Keratinocyte (primary cell): ENCODE measurements at regions not wholly inside any gene's neighbourhood (a gene's known extent, or its start where the extent isn't known, plus 50 kb on each side); places are given as distances from the start of the nearest gene placed in this dataset.

Source experiments
- DNase-seq: peaks from one replicate; pipeline ENCODE4 v3.0.0-alpha.2; 2011; ENCODE audit warnings: low read depth, missing footprints, low spot score
- FAIRE-seq: peaks from 2 replicates; lab custom pipeline; 2011; peaks lifted over from hg19 to GRCh38; lab: Jason Lieb, UNC
- H2AFZ ChIP-seq: 2 replicates; pipeline ENCODE4 v1.6.0; 2012; ENCODE audit warnings: low read length, control low read depth, inconsistent platforms; ENCODE audit not compliant: control insufficient read depth
- H3K27ac ChIP-seq: 2 replicates; pipeline ENCODE4 v1.5.1; 2011; ENCODE audit warnings: low read length; ENCODE audit not compliant: control insufficient read depth, insufficient read depth
- H3K27me3 ChIP-seq: 3 replicates; pipeline ENCODE4 v1.6.0; 2011; ENCODE audit warnings: low read length; ENCODE audit not compliant: control insufficient read depth, insufficient read depth; ENCODE audit errors: extremely low read depth
- H3K36me3 ChIP-seq, 2 experiments: 2 replicates in 1 of 2; 3 replicates in 1 of 2; pipeline ENCODE4 v1.5.1; 2011; ENCODE audit warnings: low read length in 2 of 2, mild to moderate bottlenecking in 1 of 2; ENCODE audit not compliant: control insufficient read depth in 2 of 2, insufficient read depth in 2 of 2; ENCODE audit errors: extremely low read depth in 1 of 2
- H3K4me1 ChIP-seq: 3 replicates; pipeline ENCODE4 v1.5.1; 2011; ENCODE audit warnings: low read length; ENCODE audit not compliant: control insufficient read depth, insufficient read depth; ENCODE audit errors: extremely low read depth
- H3K4me2 ChIP-seq: 3 replicates; pipeline ENCODE4 v1.6.0; 2011; ENCODE audit warnings: low read depth, low read length; ENCODE audit not compliant: control insufficient read depth, insufficient read depth; ENCODE audit errors: extremely low read depth
- H3K4me3 ChIP-seq, 3 experiments: fragments of 200-600 bp in 1 of 3; sonication (generic) in 1 of 3; 2 replicates in 2 of 3; 3 replicates in 1 of 3; pipeline ENCODE4 v1.5.1; 2011 to 2016; ENCODE audit warnings: low read length in 3 of 3, mild to moderate bottlenecking in 3 of 3, control low read depth in 2 of 3, inconsistent platforms in 1 of 3, low read depth in 1 of 3, mixed read lengths in 1 of 3, mixed run types in 1 of 3, moderate library complexity in 1 of 3; ENCODE audit not compliant: control insufficient read depth in 2 of 3, insufficient read depth in 2 of 3; ENCODE audit errors: extremely low read depth in 1 of 3
- H3K79me2 ChIP-seq: 2 replicates; pipeline ENCODE4 v1.6.0; 2012; ENCODE audit warnings: low read length; ENCODE audit not compliant: control insufficient read depth, insufficient read depth
- H3K9ac ChIP-seq: 3 replicates; pipeline ENCODE4 v1.6.0; 2011; ENCODE audit warnings: low read length; ENCODE audit not compliant: control insufficient read depth, insufficient read depth; ENCODE audit errors: extremely low read depth
- H3K9me1 ChIP-seq: 3 replicates; pipeline ENCODE4 v1.6.0; 2011; ENCODE audit warnings: low read length; ENCODE audit not compliant: control insufficient read depth, insufficient read depth; ENCODE audit errors: extremely low read depth
- H3K9me3 ChIP-seq: 2 replicates; pipeline ENCODE4 v1.5.1; 2012; ENCODE audit warnings: low read depth, low read length; ENCODE audit not compliant: control insufficient read depth
- H4K20me1 ChIP-seq: 3 replicates; pipeline ENCODE4 v1.6.0; 2011; ENCODE audit warnings: low read length; ENCODE audit not compliant: control insufficient read depth, insufficient read depth; ENCODE audit errors: extremely low read depth
- CTCF ChIP-seq, 3 experiments: IDR thresholded peaks in 1 of 3; conservative IDR thresholded peaks in 1 of 3; optimal IDR thresholded peaks in 1 of 3; 2 replicates in 2 of 3; 3 replicates in 1 of 3; pipeline versions ENCODE3 to v1.5.1; 2011; ENCODE audit warnings: low read length in 3 of 3, mild to moderate bottlenecking in 3 of 3, moderate library complexity in 2 of 3, control low read depth in 1 of 3, inconsistent platforms in 1 of 3; ENCODE audit not compliant: insufficient read depth in 2 of 3; ENCODE audit errors: extremely low read depth in 1 of 3
- EZH2 ChIP-seq: IDR thresholded peaks from one replicate; pipeline ENCODE4 v1.6.1; 2012; ENCODE audit warnings: inconsistent platforms, mild to moderate bottlenecking, low read length, moderate library complexity
- dilution Hi-C: fragments of 300-500 bp; cut with MboI; formaldehyde crosslinking; loops from one replicate; pipeline ENCODE4 v1.7.0; 2020; ENCODE audit warnings: low sequenced_read_pairs; ENCODE audit not compliant: extremely low pct_ligation_motif_present

- Histone ChIP-seq H3K9me3 (no peaks in the 10 kb centered on the region), H3K4me1 (no peaks in the 10 kb centered on the region), H3K4me2 (no peak overlapping the region), H3K27ac (no peak overlapping the region), H3K4me3 (no peak overlapping the region), H3K27me3 (no peaks in the 10 kb centered on the region), H3K9me1 (no peaks in the 10 kb centered on the region), H4K20me1 (no peaks in the 10 kb centered on the region), H3K36me3 (no peaks in the 10 kb centered on the region), H3K9ac (no peak overlapping the region), H2AFZ (no peak overlapping the region), H3K79me2 (no peaks in the 10 kb centered on the region)
- dilution Hi-C loops = no loop called here
- no peak for FAIRE-seq
- DNase-seq = no peak
- TF ChIP-seq CTCF (optimal IDR thresholded peaks at IDR 0.05 in 1 of 3, IDR thresholded peaks at IDR 0.05 in 1 of 3, conservative IDR thresholded peaks at IDR 0.05 in 1 of 3; ENCODE audit: extremely low read depth in 1 of 3, insufficient read depth in 2 of 3, low read length in 3 of 3) = no peak
- no peak for TF ChIP-seq EZH2
These were observed 172.7 kb downstream of the GABRG1 start for GRCh38 chr4:45951153-45951552.

- no peak for FAIRE-seq
These were observed 177.2 kb downstream of the GABRG1 start for GRCh38 chr4:45946699-45947098.

More at GRCh38 chr4:45946699-45947098, 177.2 kb downstream of the GABRG1 start:
- Histone ChIP-seq H2AFZ (no peak overlapping the region), H3K4me3 (no peak overlapping the region), H3K9me3 (no peaks in the 10 kb centered on the region), H3K9me1 (no peaks in the 10 kb centered on the region), H3K4me1 (no peaks in the 10 kb centered on the region), H3K27ac (no peak overlapping the region), H3K36me3 (no peaks in the 10 kb centered on the region), H3K9ac (no peak overlapping the region), H4K20me1 (no peaks in the 10 kb centered on the region), H3K79me2 (no peaks in the 10 kb centered on the region), H3K4me2 (no peak overlapping the region), H3K27me3 (no peaks in the 10 kb centered on the region)
- no peak for TF ChIP-seq CTCF (optimal IDR thresholded peaks at IDR 0.05 in 1 of 3, IDR thresholded peaks at IDR 0.05 in 1 of 3, conservative IDR thresholded peaks at IDR 0.05 in 1 of 3; ENCODE audit: extremely low read depth in 1 of 3, insufficient read depth in 2 of 3, low read length in 3 of 3)
- TF ChIP-seq EZH2 = no peak
- DNase-seq = no peak
- dilution Hi-C loops = no loop called here
